ENCODE measurements at regions not wholly inside any gene's neighbourhood (a gene's known extent, or its start where the extent isn't known, plus 50 kb on each side); places are given as distances from the start of the nearest gene placed in this dataset.

- Mint-ChIP-seq H3K27me3 (no peaks in the 10 kb centered on the region), H3K4me1 (ENCODE audit: low read depth in 2 of 2) (no peaks in the 10 kb centered on the region), H3K36me3 (ENCODE audit: insufficient read depth) (no peaks in the 10 kb centered on the region), H3K4me3 (no peak overlapping the region), H3K9me3 (peaks cover 0 to 12% of the 10 kb centered on the region in 2 donors), H3K27ac (no peak overlapping the region)
- ATAC-seq (replicated peaks) (no peak), DNase-seq (no peak)
Measured at GRCh38 chr12:13772264-13772663, 209.1 kb downstream of the GRIN2B start.

- DNase-seq (no peak), ATAC-seq (replicated peaks) (no peak)
- Mint-ChIP-seq H3K4me1 (ENCODE audit: low read depth in 2 of 2) (no peaks in the 10 kb centered on the region), H3K9me3 (peaks cover 0 to 8% of the 10 kb centered on the region in 2 donors), H3K27me3 (no peaks in the 10 kb centered on the region), H3K27ac (no peak overlapping the region), H3K4me3 (no peak overlapping the region), H3K36me3 (ENCODE audit: insufficient read depth) (no peaks in the 10 kb centered on the region)
Measured at GRCh38 chr12:13770576-13770975, 210.8 kb downstream of the GRIN2B start.

- no peak for DNase-seq
- no peaks in the 10 kb centered on the region for H3K4me1 Mint-ChIP-seq (ENCODE audit: low read depth in 2 of 2)
- no peak overlapping the region for H3K4me3 Mint-ChIP-seq
- H3K27me3 Mint-ChIP-seq: no peaks in the 10 kb centered on the region
- ATAC-seq (replicated peaks): no peak
- H3K27ac Mint-ChIP-seq: no peak overlapping the region
- peaks cover 0 to 8% of the 10 kb centered on the region in 2 donors for H3K9me3 Mint-ChIP-seq
- no peaks in the 10 kb centered on the region for H3K36me3 Mint-ChIP-seq (ENCODE audit: insufficient read depth)
Measured at GRCh38 chr12:13769966-13770365, 211.4 kb downstream of the GRIN2B start.

GRCh38 chr12:13769273-13769672, 212.1 kb downstream of the GRIN2B start:
- no peak for ATAC-seq (replicated peaks)
- peaks cover 2 to 9% of the 10 kb centered on the region in 2 donors for H3K9me3 Mint-ChIP-seq
- H3K36me3 Mint-ChIP-seq (ENCODE audit: insufficient read depth): no peaks in the 10 kb centered on the region
- DNase-seq: no peak
- H3K4me1 Mint-ChIP-seq (ENCODE audit: low read depth in 2 of 2): no peaks in the 10 kb centered on the region
- no peaks in the 10 kb centered on the region for H3K27me3 Mint-ChIP-seq
- no peak overlapping the region for H3K4me3 Mint-ChIP-seq
- H3K27ac Mint-ChIP-seq: no peak overlapping the region

- Mint-ChIP-seq H3K27me3 (no peaks in the 10 kb centered on the region), H3K36me3 (ENCODE audit: insufficient read depth) (no peaks in the 10 kb centered on the region), H3K27ac (no peak overlapping the region), H3K9me3 (peaks cover 3 to 12% of the 10 kb centered on the region in 2 donors), H3K4me1 (ENCODE audit: low read depth in 2 of 2) (no peaks in the 10 kb centered on the region), H3K4me3 (no peak overlapping the region)
- DNase-seq: no peak
- no peak for ATAC-seq (replicated peaks)
Measured at GRCh38 chr12:13764748-13765147, 216.7 kb downstream of the GRIN2B start.

- DNase-seq: no peak
- Mint-ChIP-seq H3K4me3 (no peak overlapping the region), H3K4me1 (ENCODE audit: low read depth in 2 of 2) (no peaks in the 10 kb centered on the region), H3K27me3 (peaks cover 15 to 22% of the 10 kb centered on the region in 2 donors), H3K27ac (no peak overlapping the region), H3K36me3 (ENCODE audit: insufficient read depth) (no peaks in the 10 kb centered on the region), H3K9me3 (peaks cover 1 to 14% of the 10 kb centered on the region in 2 donors)
- ATAC-seq (replicated peaks): no peak
Measured at GRCh38 chr12:13749389-13749788, 232.0 kb downstream of the GRIN2B start.

- no peaks in the 10 kb centered on the region for H3K36me3 Mint-ChIP-seq (ENCODE audit: insufficient read depth)
- H3K4me1 Mint-ChIP-seq (ENCODE audit: low read depth in 2 of 2): no peaks in the 10 kb centered on the region
- ATAC-seq (replicated peaks): no peak
- H3K9me3 Mint-ChIP-seq: peaks cover 0 to under 1% of the 10 kb centered on the region in 2 donors
- H3K4me3 Mint-ChIP-seq: no peak overlapping the region
- no peak overlapping the region for H3K27ac Mint-ChIP-seq
- H3K27me3 Mint-ChIP-seq: peaks cover 21 to 22% of the 10 kb centered on the region in 2 donors
- no peak for DNase-seq
Measured at GRCh38 chr12:13745111-13745860, 236.1 kb downstream of the GRIN2B start.

- DNase-seq: no peak
- Mint-ChIP-seq H3K9me3 (no peaks in the 10 kb centered on the region), H3K36me3 (ENCODE audit: insufficient read depth) (no peaks in the 10 kb centered on the region), H3K4me1 (ENCODE audit: low read depth in 2 of 2) (peaks cover 0 to 3% of the 10 kb centered on the region in 2 donors), H3K4me3 (no peak overlapping the region), H3K27ac (no peak overlapping the region), H3K27me3 (peaks cover 21% of the 10 kb centered on the region in 2 donors)
- ATAC-seq (replicated peaks): no peak
Measured at GRCh38 chr12:13744561-13744960, 236.8 kb downstream of the GRIN2B start.

- Mint-ChIP-seq H3K4me3 (no peak overlapping the region), H3K36me3 (ENCODE audit: insufficient read depth) (no peaks in the 10 kb centered on the region), H3K9me3 (no peaks in the 10 kb centered on the region), H3K27ac (no peak overlapping the region), H3K4me1 (ENCODE audit: low read depth in 2 of 2) (peaks cover 0 to 3% of the 10 kb centered on the region in 2 donors), H3K27me3 (peaks cover 14 to 20% of the 10 kb centered on the region in 2 donors)
- no peak for DNase-seq
- ATAC-seq (replicated peaks): no peak
Measured at GRCh38 chr12:13740149-13740545, 241.3 kb downstream of the GRIN2B start.

- no peaks in the 10 kb centered on the region for H3K27me3 Mint-ChIP-seq
- ATAC-seq (replicated peaks): no peak
- H3K4me1 Mint-ChIP-seq (ENCODE audit: low read depth in 2 of 2): peaks cover 0 to 3% of the 10 kb centered on the region in 2 donors
- DNase-seq: no peak
- H3K36me3 Mint-ChIP-seq (ENCODE audit: insufficient read depth): no peaks in the 10 kb centered on the region
- H3K9me3 Mint-ChIP-seq: no peaks in the 10 kb centered on the region
- H3K4me3 Mint-ChIP-seq: no peak overlapping the region
- H3K27ac Mint-ChIP-seq: no peak overlapping the region
Measured at GRCh38 chr12:13735734-13736133, 245.7 kb downstream of the GRIN2B start.

- Mint-ChIP-seq H3K9me3 (no peaks in the 10 kb centered on the region), H3K4me1 (ENCODE audit: low read depth in 2 of 2) (peaks cover 0 to 1% of the 10 kb centered on the region in 2 donors), H3K27me3 (no peaks in the 10 kb centered on the region), H3K27ac (no peak overlapping the region), H3K36me3 (ENCODE audit: insufficient read depth) (no peaks in the 10 kb centered on the region), H3K4me3 (no peak overlapping the region)
- ATAC-seq (replicated peaks) (no peak), DNase-seq (no peak)
Measured at GRCh38 chr12:13734584-13735152, 246.7 kb downstream of the GRIN2B start.

GRCh38 chr12:13727707-13728195, 253.7 kb downstream of the GRIN2B start:
- no peak for ATAC-seq (replicated peaks)
- H3K4me3 Mint-ChIP-seq: no peak overlapping the region
- DNase-seq: no peak
- H3K27me3 Mint-ChIP-seq: no peaks in the 10 kb centered on the region
- H3K9me3 Mint-ChIP-seq: no peaks in the 10 kb centered on the region
- no peaks in the 10 kb centered on the region for H3K36me3 Mint-ChIP-seq (ENCODE audit: insufficient read depth)
- no peaks in the 10 kb centered on the region for H3K4me1 Mint-ChIP-seq (ENCODE audit: low read depth in 2 of 2)
- no peak overlapping the region for H3K27ac Mint-ChIP-seq

GRCh38 chr12:13725049-13725448, 256.4 kb downstream of the GRIN2B start:
- H3K27me3 Mint-ChIP-seq: no peaks in the 10 kb centered on the region
- peaks cover 0 to 6% of the 10 kb centered on the region in 2 donors for H3K9me3 Mint-ChIP-seq
- no peaks in the 10 kb centered on the region for H3K36me3 Mint-ChIP-seq (ENCODE audit: insufficient read depth)
- H3K4me1 Mint-ChIP-seq (ENCODE audit: low read depth in 2 of 2): no peaks in the 10 kb centered on the region
- ATAC-seq (replicated peaks) (no peak), DNase-seq (no peak)
- no peak overlapping the region for H3K27ac Mint-ChIP-seq
- no peak overlapping the region for H3K4me3 Mint-ChIP-seq

GRCh38 chr12:13724136-13724535, 257.3 kb downstream of the GRIN2B start:
- Mint-ChIP-seq H3K4me1 (ENCODE audit: low read depth in 2 of 2) (no peaks in the 10 kb centered on the region), H3K9me3 (peaks cover 2 to 6% of the 10 kb centered on the region in 2 donors), H3K4me3 (no peak overlapping the region), H3K27me3 (peaks cover 0 to 3% of the 10 kb centered on the region in 2 donors), H3K27ac (no peak overlapping the region), H3K36me3 (ENCODE audit: insufficient read depth) (no peaks in the 10 kb centered on the region)
- ATAC-seq (replicated peaks) (no peak), DNase-seq (no peak)
